ENCODE measurements at regions not wholly inside any gene's neighbourhood (a gene's known extent, or its start where the extent isn't known, plus 50 kb on each side); places are given as distances from the start of the nearest gene placed in this dataset.

GRCh38 chr12:59861635-59862034 lies 265.8 kb downstream of the SLC16A7 start:
- TF ChIP-seq ZNF274 (IDR thresholded peaks at IDR 0.05; ENCODE audit: low read depth, low read length) = no peak
- no peak for TF ChIP-seq POLR2A (IDR thresholded peaks at IDR 0.05; ENCODE audit: borderline replicate concordance, extremely low read depth, insufficient read depth, insufficient read length)
- TF ChIP-seq POLR2AphosphoS5 (IDR thresholded peaks at IDR 0.05; ENCODE audit: low read depth, low read length) = no peak
- no peak for TF ChIP-seq YY1 (IDR thresholded peaks at IDR 0.05; ENCODE audit: extremely low read depth, insufficient replicate concordance, low read depth, low read length)
- TF ChIP-seq CTCF (IDR thresholded peaks at IDR 0.05 in 2 of 3, conservative IDR thresholded peaks at IDR 0.05 in 1 of 3; ENCODE audit: borderline replicate concordance in 1 of 3, insufficient read depth in 1 of 3, low read depth in 2 of 3, low read length in 2 of 3) = no peak
- TF ChIP-seq REST (IDR thresholded peaks at IDR 0.05; ENCODE audit: low read depth) = no peak
- TF ChIP-seq EZH2phosphoT487 (IDR thresholded peaks at IDR 0.05; ENCODE audit: borderline replicate concordance) = no peak
- TF ChIP-seq CEBPB (IDR thresholded peaks at IDR 0.05; ENCODE audit: low read depth) = no peak
- no peak for TF ChIP-seq EZH2 (IDR thresholded peaks at IDR 0.05)
- TF ChIP-seq JUND (IDR thresholded peaks at IDR 0.05) = no peak
